H9 (cell line): ENCODE measurements at regions not wholly inside any gene's neighbourhood (a gene's known extent, or its start where the extent isn't known, plus 50 kb on each side); places are given as distances from the start of the nearest gene placed in this dataset.

Experiments used
- DNase-seq: peaks from one replicate; pipeline ENCODE4 v3.0.0-alpha.2; 2017
- H2AFZ ChIP-seq: one replicate; pipeline ENCODE4 v1.6.1; 2013; ENCODE audit warnings: mild to moderate bottlenecking, low read length, control low read depth, moderate library complexity
- H2AK5ac ChIP-seq: 2 replicates; pipeline ENCODE4 v1.6.1; 2013; ENCODE audit warnings: low read length, control low read depth, mixed read lengths; ENCODE audit not compliant: insufficient read length
- H2BK120ac ChIP-seq: one replicate; pipeline ENCODE4 v1.6.1; 2013; ENCODE audit warnings: low read depth, mild to moderate bottlenecking, low read length, control low read depth, inconsistent platforms; ENCODE audit not compliant: poor library complexity, severe bottlenecking
- H2BK12ac ChIP-seq: 2 replicates; pipeline ENCODE4 v1.6.1; 2013; ENCODE audit warnings: low read length, control low read depth, mixed read lengths, low read depth; ENCODE audit not compliant: insufficient read length
- H2BK15ac ChIP-seq: 2 replicates; pipeline ENCODE4 v1.6.1; 2013; ENCODE audit warnings: low read depth, low read length, control low read depth
- H2BK20ac ChIP-seq: one replicate; pipeline ENCODE4 v1.6.1; 2013; ENCODE audit warnings: low read depth, mild to moderate bottlenecking, low read length, control low read depth, inconsistent platforms; ENCODE audit not compliant: poor library complexity, severe bottlenecking
- H2BK5ac ChIP-seq: 2 replicates; pipeline ENCODE4 v1.6.1; 2013; ENCODE audit warnings: low read length, control low read depth, mixed read lengths; ENCODE audit not compliant: insufficient read length
- H3K14ac ChIP-seq: 2 replicates; pipeline ENCODE4 v1.6.1; 2013; ENCODE audit warnings: low read length, control low read depth; ENCODE audit not compliant: insufficient read depth
- H3K18ac ChIP-seq: 2 replicates; pipeline ENCODE4 v1.6.1; 2013; ENCODE audit warnings: low read depth, mild to moderate bottlenecking, mixed read lengths, low read length, control low read depth; ENCODE audit not compliant: insufficient read length
- H3K23ac ChIP-seq: 2 replicates; pipeline ENCODE4 v1.6.1; 2013; ENCODE audit warnings: low read length, control low read depth, mixed read lengths, low read depth; ENCODE audit not compliant: insufficient read length
- H3K23me2 ChIP-seq: 2 replicates; pipeline ENCODE4 v1.6.1; 2013; ENCODE audit warnings: low read depth, mild to moderate bottlenecking, mixed read lengths, low read length, control low read depth; ENCODE audit not compliant: insufficient read length, poor library complexity, severe bottlenecking
- H3K27ac ChIP-seq: 2 replicates; pipeline ENCODE4 v1.5.1; 2013; ENCODE audit warnings: low read length, control low read depth, mixed read lengths, low read depth; ENCODE audit not compliant: insufficient read length
- H3K27me3 ChIP-seq: 2 replicates; pipeline ENCODE4 v1.6.1; 2013; ENCODE audit warnings: low read length, control low read depth, inconsistent platforms; ENCODE audit not compliant: insufficient read depth
- H3K4ac ChIP-seq: 2 replicates; pipeline ENCODE4 v1.6.1; 2013; ENCODE audit warnings: low read depth, mild to moderate bottlenecking, control low read depth, inconsistent platforms, low read length, moderate library complexity
- H3K4me1 ChIP-seq: 2 replicates; pipeline ENCODE4 v1.6.1; 2013; ENCODE audit warnings: low read length, control low read depth, inconsistent platforms; ENCODE audit not compliant: insufficient read depth
- H3K4me2 ChIP-seq: 2 replicates; pipeline ENCODE4 v1.6.1; 2013; ENCODE audit warnings: low read length, control low read depth, mixed read lengths; ENCODE audit not compliant: insufficient read length, insufficient read depth
- H3K56ac ChIP-seq: 2 replicates; pipeline ENCODE4 v1.6.1; 2013; ENCODE audit warnings: low read depth, mild to moderate bottlenecking, mixed read lengths, low read length, control low read depth; ENCODE audit not compliant: insufficient read length
- H3K79me1 ChIP-seq: 2 replicates; pipeline ENCODE4 v1.6.1; 2013; ENCODE audit warnings: low read depth, mild to moderate bottlenecking, moderate library complexity, low read length, control low read depth, inconsistent platforms; ENCODE audit not compliant: insufficient read depth, poor library complexity, severe bottlenecking
- H3K79me2 ChIP-seq: 2 replicates; pipeline ENCODE4 v1.6.1; 2013; ENCODE audit warnings: low read length, control low read depth, inconsistent platforms; ENCODE audit not compliant: insufficient read depth
- H3K9ac ChIP-seq: 2 replicates; pipeline ENCODE4 v1.6.1; 2013; ENCODE audit warnings: low read length, control low read depth, mixed read lengths; ENCODE audit not compliant: insufficient read length; ENCODE audit errors: extremely low read depth
- H3K9me3 ChIP-seq: one replicate; pipeline ENCODE4 v1.6.1; 2013; ENCODE audit warnings: low read depth, low read length, inconsistent platforms; ENCODE audit not compliant: control insufficient read depth
- H3T11ph ChIP-seq: one replicate; pipeline ENCODE4 v1.6.1; 2013; ENCODE audit warnings: mild to moderate bottlenecking, low read length, control low read depth, inconsistent platforms
- H4K20me1 ChIP-seq: one replicate; pipeline ENCODE4 v1.6.1; 2013; ENCODE audit not compliant: control insufficient read depth, insufficient read length, insufficient read depth
- H4K5ac ChIP-seq: 2 replicates; pipeline ENCODE4 v1.6.1; 2013; ENCODE audit warnings: low read depth, mild to moderate bottlenecking, mixed read lengths, low read length, control low read depth; ENCODE audit not compliant: insufficient read length
- H4K8ac ChIP-seq: replicated peaks from 2 replicates; pipeline ENCODE4 v1.6.1; 2013; ENCODE audit warnings: low read length, control low read depth, mixed read lengths, low read depth; ENCODE audit not compliant: insufficient read length
- H4K91ac ChIP-seq: 2 replicates; pipeline ENCODE4 v1.6.1; 2013; ENCODE audit warnings: low read depth, mild to moderate bottlenecking, moderate library complexity, mixed read lengths, low read length, control low read depth; ENCODE audit not compliant: insufficient read length
- H3K27ac Mint-ChIP-seq, 3 experiments: 2 replicates in 2 of 3; 3 replicates in 1 of 3; pipeline ENCODE4 v1.8.0; 2020 to 2021; ENCODE audit warnings: mixed read lengths in 3 of 3, mild to moderate bottlenecking in 1 of 3, moderate library complexity in 1 of 3
- H3K27me3 Mint-ChIP-seq: 2 replicates; pipeline ENCODE4 v1.8.0; 2021; ENCODE audit warnings: low read depth, mild to moderate bottlenecking, moderate library complexity, mixed read lengths
- H3K36me3 Mint-ChIP-seq, 3 experiments: 2 replicates in 2 of 3; 3 replicates in 1 of 3; pipeline ENCODE4 v1.8.0; 2020 to 2021; ENCODE audit warnings: low read depth in 3 of 3, mixed read lengths in 3 of 3; ENCODE audit not compliant: insufficient read depth in 1 of 3
- H3K4me1 Mint-ChIP-seq, 2 experiments: 2 replicates each; pipeline ENCODE4 v1.8.0; 2020; ENCODE audit warnings: mixed read lengths in 2 of 2
- H3K4me3 Mint-ChIP-seq, 2 experiments: 2 replicates in 1 of 2; 3 replicates in 1 of 2; pipeline ENCODE4 v1.8.0; 2020 to 2021; ENCODE audit warnings: mild to moderate bottlenecking in 2 of 2, mixed read lengths in 2 of 2, moderate library complexity in 1 of 2
- H3K9me3 Mint-ChIP-seq, 2 experiments: 2 replicates in 1 of 2; 3 replicates in 1 of 2; pipeline ENCODE4 v1.8.0; 2020; ENCODE audit warnings: mild to moderate bottlenecking in 2 of 2, mixed read lengths in 2 of 2, moderate library complexity in 1 of 2
- CTCF ChIP-seq: fragments of 200-600 bp; sonication (generic); conservative IDR thresholded peaks from 3 replicates; pipeline ENCODE4 v1.8.0; 2021; ENCODE audit warnings: antibody characterized with exemption, mild to moderate bottlenecking
- WGBS: extraction: QIAGEN DNeasy Blood & Tissue Kit; methylation state at CpG from one replicate; pipeline ENCODE4 v1.1.7; 2013; ENCODE audit warnings: missing lambda C conversion rate, low lambda C conversion rate, mixed read lengths; ENCODE audit not compliant: insufficient read length; ENCODE audit errors: extremely low coverage; 5-methylcytosine and 5-hydroxymethylcytosine counted together

- WGBS, result no CpG with 5 or more reads among the region's 17 CpGs
- H4K91ac ChIP-seq, result no peak overlapping the region
- H2BK15ac ChIP-seq, result no peak overlapping the region
- no peak for TF ChIP-seq CTCF
- no peak overlapping the region for H3K14ac ChIP-seq
- H3K4me2 ChIP-seq, result no peak overlapping the region
- no peaks in the 10 kb centered on the region for H3K4me1 ChIP-seq
- H3K9me3 ChIP-seq, result no peaks in the 10 kb centered on the region
- H3T11ph ChIP-seq, result no peak overlapping the region
- peaks cover 24% of the 10 kb centered on the region for H3K27me3 Mint-ChIP-seq
- H3K4me1 Mint-ChIP-seq, result peaks cover 5% of the 10 kb centered on the region in 2 experiments; a peak in 3 of 4 replicates
- no peaks in the 10 kb centered on the region; the same call in 1 of the 2 replicates for H3K27me3 ChIP-seq
- H3K36me3 Mint-ChIP-seq, result 0 out of 7 replicates have a peak, but pooled peaks cover 0 to 2% (median 0%) of the 10 kb centered on the region in 3 experiments
- no peak overlapping the region for H3K56ac ChIP-seq
- no peaks in the 10 kb centered on the region for H3K79me1 ChIP-seq
- H2BK5ac ChIP-seq, result no peak overlapping the region
- no peak overlapping the region for H4K5ac ChIP-seq
- no peak overlapping the region for H4K8ac ChIP-seq
- no peak overlapping the region for H3K27ac ChIP-seq
- no peak overlapping the region for H2AFZ ChIP-seq
- no peak overlapping the region for H2BK20ac ChIP-seq
- no peak overlapping the region for H3K9ac ChIP-seq
- H3K23ac ChIP-seq, result no peak overlapping the region
- H3K4me3 Mint-ChIP-seq, result no peak overlapping the region; a peak in 1 of 5 replicates
- H4K20me1 ChIP-seq, result no peaks in the 10 kb centered on the region
- H2AK5ac ChIP-seq, result no peak overlapping the region
- H3K9me3 Mint-ChIP-seq, result peaks cover 0 to 5% of the 10 kb centered on the region in 2 experiments; a peak in 2 of 5 replicates
- no peak overlapping the region for H3K27ac Mint-ChIP-seq
- H3K23me2 ChIP-seq, result no peaks in the 10 kb centered on the region
- no peak overlapping the region for H3K18ac ChIP-seq
- H2BK12ac ChIP-seq, result no peak overlapping the region
- no peak for DNase-seq
- no peaks in the 10 kb centered on the region for H3K79me2 ChIP-seq
- H3K4ac ChIP-seq, result no peak overlapping the region
- H2BK120ac ChIP-seq, result no peak overlapping the region
These were observed 373.4 kb downstream of the THBS2 start for GRCh38 chr6:168880271-168880670.
